ENCODE measurements at regions not wholly inside any gene's neighbourhood (a gene's known extent, or its start where the extent isn't known, plus 50 kb on each side); places are given as distances from the start of the nearest gene placed in this dataset.
"Not testable (repeated sequence)": the region's sequence is repeated elsewhere in the genome, so short reads cannot be mapped to it uniquely, and the experiment has no call there.

GRCh38 chr6:22126910-22127309 is 169.9 kb downstream of the PRL start:
- Histone ChIP-seq H3K27me3 (replicated peaks in 2 of 5; ENCODE audit: control insufficient read depth in 4 of 5, insufficient read depth in 5 of 5, low read length in 4 of 5) (no peaks in the 10 kb centered on the region), H3K27ac (ENCODE audit: insufficient read depth in 1 of 2, low read depth in 1 of 2, low read length in 2 of 2, poor library complexity in 1 of 2, severe bottlenecking in 2 of 2) (no peak overlapping the region), H3K4me1 (ENCODE audit: control extremely low read depth in 1 of 4, control insufficient read depth in 4 of 4, insufficient read depth in 4 of 4, low read length in 3 of 4) (no peaks in the 10 kb centered on the region), H3K4me3 (ENCODE audit: control insufficient read depth in 1 of 7, extremely low read depth in 1 of 7, insufficient read depth in 4 of 7, low read depth in 2 of 7, low read length in 6 of 7) (no peak overlapping the region), H3K36me3 (ENCODE audit: control insufficient read depth in 4 of 4, insufficient read depth in 4 of 4, low read length in 3 of 4) (peaks cover 0 to 45% (median 8%) of the 10 kb centered on the region in 4 experiments), H3K9me3 (ENCODE audit: control extremely low read depth in 1 of 5, control insufficient read depth in 4 of 5, insufficient read depth in 2 of 5, low read depth in 1 of 5, low read length in 4 of 5) (peaks cover 0 to 26% (median 2%) of the 10 kb centered on the region in 5 experiments)
- POLR2A ChIA-PET, result no interaction called here
- no peak for DNase-seq
- no CpG with 5 or more reads among the region's 1 CpG for WGBS (ENCODE audit: insufficient coverage)
- CTCF ChIA-PET, result no interaction called here

GRCh38 chr6:22129751-22130150 is 167.1 kb downstream of the PRL start:
- peaks cover 0 to 64% (median 14%) of the 10 kb centered on the region in 4 experiments for H3K36me3 ChIP-seq (ENCODE audit: control insufficient read depth in 4 of 4, insufficient read depth in 4 of 4, low read length in 3 of 4)
- peaks cover 0 to 46% (median 5%) of the 10 kb centered on the region in 5 experiments for H3K9me3 ChIP-seq (ENCODE audit: control extremely low read depth in 1 of 5, control insufficient read depth in 4 of 5, insufficient read depth in 2 of 5, low read depth in 1 of 5, low read length in 4 of 5)
- ChIA-PET POLR2A (no interaction called here), CTCF (no interaction called here)
- H3K27ac ChIP-seq (ENCODE audit: insufficient read depth in 1 of 2, low read depth in 1 of 2, low read length in 2 of 2, poor library complexity in 1 of 2, severe bottlenecking in 2 of 2), result no peak overlapping the region
- no peak for DNase-seq
- no peaks in the 10 kb centered on the region for H3K27me3 ChIP-seq (replicated peaks in 2 of 5; ENCODE audit: control insufficient read depth in 4 of 5, insufficient read depth in 5 of 5, low read length in 4 of 5)
- H3K4me1 ChIP-seq (ENCODE audit: control extremely low read depth in 1 of 4, control insufficient read depth in 4 of 4, insufficient read depth in 4 of 4, low read length in 3 of 4), result no peaks in the 10 kb centered on the region
- WGBS (ENCODE audit: insufficient coverage), result no CpG with 5 or more reads among the region's 3 CpGs
- no peak overlapping the region for H3K4me3 ChIP-seq (ENCODE audit: control insufficient read depth in 1 of 7, extremely low read depth in 1 of 7, insufficient read depth in 4 of 7, low read depth in 2 of 7, low read length in 6 of 7)

- 100% methylated on average over 1 of the region's 2 CpGs for WGBS (ENCODE audit: insufficient coverage)
- Histone ChIP-seq H3K9me3 (ENCODE audit: control extremely low read depth in 1 of 5, control insufficient read depth in 4 of 5, insufficient read depth in 2 of 5, low read depth in 1 of 5, low read length in 4 of 5) (peaks cover 0 to 37% (median 5%) of the 10 kb centered on the region in 5 experiments), H3K4me1 (ENCODE audit: control extremely low read depth in 1 of 4, control insufficient read depth in 4 of 4, insufficient read depth in 4 of 4, low read length in 3 of 4) (no peaks in the 10 kb centered on the region), H3K36me3 (ENCODE audit: control insufficient read depth in 4 of 4, insufficient read depth in 4 of 4, low read length in 3 of 4) (peaks cover 0 to 48% (median 13%) of the 10 kb centered on the region in 4 experiments), H3K4me3 (ENCODE audit: control insufficient read depth in 1 of 7, extremely low read depth in 1 of 7, insufficient read depth in 4 of 7, low read depth in 2 of 7, low read length in 6 of 7) (no peak overlapping the region), H3K27ac (ENCODE audit: insufficient read depth in 1 of 2, low read depth in 1 of 2, low read length in 2 of 2, poor library complexity in 1 of 2, severe bottlenecking in 2 of 2) (no peak overlapping the region), H3K27me3 (replicated peaks in 2 of 5; ENCODE audit: control insufficient read depth in 4 of 5, insufficient read depth in 5 of 5, low read length in 4 of 5) (no peaks in the 10 kb centered on the region)
- ChIA-PET CTCF (no interaction called here), POLR2A (no interaction called here)
- DNase-seq, result no peak
Measured at GRCh38 chr6:22132656-22133055, 164.2 kb downstream of the PRL start.

- H3K9me3 ChIP-seq (ENCODE audit: control extremely low read depth in 1 of 5, control insufficient read depth in 4 of 5, insufficient read depth in 2 of 5, low read depth in 1 of 5, low read length in 4 of 5), result peaks cover 0 to 33% (median 5%) of the 10 kb centered on the region in 5 experiments
- POLR2A ChIA-PET, result no interaction called here
- H3K36me3 ChIP-seq (ENCODE audit: control insufficient read depth in 4 of 4, insufficient read depth in 4 of 4, low read length in 3 of 4), result peaks cover 0 to 43% (median 18%) of the 10 kb centered on the region in 4 experiments
- DNase-seq, result no peak
- H3K27me3 ChIP-seq (replicated peaks in 2 of 5; ENCODE audit: control insufficient read depth in 4 of 5, insufficient read depth in 5 of 5, low read length in 4 of 5), result no peaks in the 10 kb centered on the region
- H3K4me3 ChIP-seq (ENCODE audit: control insufficient read depth in 1 of 7, extremely low read depth in 1 of 7, insufficient read depth in 4 of 7, low read depth in 2 of 7, low read length in 6 of 7), result no peak overlapping the region
- H3K27ac ChIP-seq (ENCODE audit: insufficient read depth in 1 of 2, low read depth in 1 of 2, low read length in 2 of 2, poor library complexity in 1 of 2, severe bottlenecking in 2 of 2), result no peak overlapping the region
- CTCF ChIA-PET, result no interaction called here
- no peaks in the 10 kb centered on the region for H3K4me1 ChIP-seq (ENCODE audit: control extremely low read depth in 1 of 4, control insufficient read depth in 4 of 4, insufficient read depth in 4 of 4, low read length in 3 of 4)
- 94% methylated on average over 4 of the region's 4 CpGs for WGBS (ENCODE audit: insufficient coverage)
Measured at GRCh38 chr6:22133357-22133756, 163.5 kb downstream of the PRL start.

- ChIA-PET POLR2A (no interaction called here), CTCF (no interaction called here)
- Histone ChIP-seq H3K4me1 (ENCODE audit: control extremely low read depth in 1 of 4, control insufficient read depth in 4 of 4, insufficient read depth in 4 of 4, low read length in 3 of 4) (no peaks in the 10 kb centered on the region), H3K9me3 (ENCODE audit: control extremely low read depth in 1 of 5, control insufficient read depth in 4 of 5, insufficient read depth in 2 of 5, low read depth in 1 of 5, low read length in 4 of 5) (peaks cover 0 to 30% (median 3%) of the 10 kb centered on the region in 5 experiments), H3K27ac (ENCODE audit: insufficient read depth in 1 of 2, low read depth in 1 of 2, low read length in 2 of 2, poor library complexity in 1 of 2, severe bottlenecking in 2 of 2) (no peak overlapping the region), H3K4me3 (ENCODE audit: control insufficient read depth in 1 of 7, extremely low read depth in 1 of 7, insufficient read depth in 4 of 7, low read depth in 2 of 7, low read length in 6 of 7) (no peak overlapping the region), H3K27me3 (replicated peaks in 2 of 5; ENCODE audit: control insufficient read depth in 4 of 5, insufficient read depth in 5 of 5, low read length in 4 of 5) (no peaks in the 10 kb centered on the region), H3K36me3 (ENCODE audit: control insufficient read depth in 4 of 4, insufficient read depth in 4 of 4, low read length in 3 of 4) (peaks cover 0 to 35% (median 18%) of the 10 kb centered on the region in 4 experiments)
- DNase-seq, result no peak
- WGBS (ENCODE audit: insufficient coverage), result 89% methylated on average over 2 of the region's 3 CpGs
Measured at GRCh38 chr6:22134308-22134707, 162.5 kb downstream of the PRL start.

DNA sequence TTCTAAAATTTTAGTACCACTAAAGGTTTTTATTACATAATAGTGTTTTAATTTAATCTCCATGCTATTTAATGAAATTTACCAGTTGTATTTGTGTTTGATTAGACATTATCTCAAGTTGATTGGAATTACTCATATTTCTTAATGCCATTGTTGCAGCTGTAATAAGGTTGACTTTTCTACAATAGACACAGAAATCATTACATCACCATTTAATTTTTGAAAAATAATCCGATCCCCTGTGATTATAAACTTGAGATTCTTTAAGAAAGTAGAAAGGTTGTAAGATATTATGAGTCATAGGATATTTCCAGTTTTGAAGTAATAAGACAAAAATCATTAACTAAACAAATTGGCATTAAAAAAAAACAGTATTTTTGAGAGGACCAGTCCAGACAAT is 161.4 kb downstream of the PRL start:
- Histone ChIP-seq H3K4me3 (ENCODE audit: control insufficient read depth in 1 of 7, extremely low read depth in 1 of 7, insufficient read depth in 4 of 7, low read depth in 2 of 7, low read length in 6 of 7) (no peak overlapping the region), H3K27ac (ENCODE audit: insufficient read depth in 1 of 2, low read depth in 1 of 2, low read length in 2 of 2, poor library complexity in 1 of 2, severe bottlenecking in 2 of 2) (no peak overlapping the region), H3K36me3 (ENCODE audit: control insufficient read depth in 4 of 4, insufficient read depth in 4 of 4, low read length in 3 of 4) (peaks cover 0 to 34% (median 18%) of the 10 kb centered on the region in 4 experiments), H3K27me3 (replicated peaks in 2 of 5; ENCODE audit: control insufficient read depth in 4 of 5, insufficient read depth in 5 of 5, low read length in 4 of 5) (no peaks in the 10 kb centered on the region), H3K9me3 (ENCODE audit: control extremely low read depth in 1 of 5, control insufficient read depth in 4 of 5, insufficient read depth in 2 of 5, low read depth in 1 of 5, low read length in 4 of 5) (peaks cover 0 to 23% (median 3%) of the 10 kb centered on the region in 5 experiments), H3K4me1 (ENCODE audit: control extremely low read depth in 1 of 4, control insufficient read depth in 4 of 4, insufficient read depth in 4 of 4, low read length in 3 of 4) (no peaks in the 10 kb centered on the region)
- ChIA-PET POLR2A (no interaction called here), CTCF (no interaction called here)
- DNase-seq, result no peak
- no CpG with 5 or more reads among the region's 1 CpG for WGBS (ENCODE audit: insufficient coverage)

GRCh38 chr6:22140736-22141135 is 156.1 kb downstream of the PRL start:
- CTCF ChIA-PET, result interaction anchor here (0.7 kb wide), 1 partner anchor 1181 kb away, joined by 3 read pairs; no protein-coding TSS in a partner anchor
- DNase-seq; H3K4me3 ChIP-seq (ENCODE audit: control insufficient read depth in 1 of 7, extremely low read depth in 1 of 7, insufficient read depth in 4 of 7, low read depth in 2 of 7, low read length in 6 of 7); H3K36me3 ChIP-seq (ENCODE audit: control insufficient read depth in 4 of 4, insufficient read depth in 4 of 4, low read length in 3 of 4); H3K27me3 ChIP-seq (replicated peaks in 2 of 5; ENCODE audit: control insufficient read depth in 4 of 5, insufficient read depth in 5 of 5, low read length in 4 of 5); H3K27ac ChIP-seq (ENCODE audit: insufficient read depth in 1 of 2, low read depth in 1 of 2, low read length in 2 of 2, poor library complexity in 1 of 2, severe bottlenecking in 2 of 2); H3K9me3 ChIP-seq (ENCODE audit: control extremely low read depth in 1 of 5, control insufficient read depth in 4 of 5, insufficient read depth in 2 of 5, low read depth in 1 of 5, low read length in 4 of 5); POLR2A ChIA-PET: not testable (repeated sequence)
- 98% methylated on average over 10 of the region's 10 CpGs for WGBS (ENCODE audit: insufficient coverage)
- H3K4me1 ChIP-seq (ENCODE audit: control extremely low read depth in 1 of 4, control insufficient read depth in 4 of 4, insufficient read depth in 4 of 4, low read length in 3 of 4), result peaks cover 8 to 27% (median 20%) of the 10 kb centered on the region in 4 experiments
